Right lobe of liver (tissue), 6 donors: ENCODE measurements at regions not wholly inside any gene's neighbourhood (a gene's known extent, or its start where the extent isn't known, plus 50 kb on each side); places are given as distances from the start of the nearest gene placed in this dataset.

ENCODE experiments used
- ATAC-seq, 4 donors: fragments of 200-7000 bp; cut with Tn5 transposase; one replicate each; pipeline ENCODE4 v1.9.1; 2020; ENCODE audit warnings: mild to moderate bottlenecking in 4 of 4, moderate library complexity in 4 of 4
- DNase-seq, 3 donors: peaks; one replicate each; pipeline ENCODE4 v3.0.0-alpha.2; 2020
- H3K27ac ChIP-seq, 3 donors: fragments of 200-600 bp; one replicate each; pipeline ENCODE4 v1.8.0; 2022
- H3K27me3 ChIP-seq, 2 donors: fragments of 200-600 bp; one replicate each; pipeline ENCODE4 v1.8.0; 2022
- H3K36me3 ChIP-seq, 4 donors: fragments of 200-600 bp; sonication (generic) in 1 of 4; one replicate each; pipeline versions ENCODE4 v1.5.1 to v1.8.0; 2017 to 2022; ENCODE audit warnings: control low read depth in 1 of 4
- H3K4me1 ChIP-seq, 4 donors: fragments of 200-600 bp; sonication (generic) in 1 of 4; one replicate each; pipeline versions ENCODE4 v1.5.1 to v1.8.0; 2017 to 2022; ENCODE audit warnings: control low read depth in 1 of 4
- H3K4me3 ChIP-seq, 3 donors: fragments of 200-600 bp; one replicate each; pipeline ENCODE4 v1.8.0; 2022
- H3K9me3 ChIP-seq, 4 donors: fragments of 200-600 bp; sonication (generic) in 1 of 4; one replicate each; pipeline versions ENCODE4 v1.5.1 to v1.8.0; 2017 to 2022; ENCODE audit warnings: control low read depth in 1 of 4
- CTCF ChIP-seq, 4 donors: fragments of 200-600 bp in 3 of 4; fragments of 450-650 bp in 1 of 4; IDR thresholded peaks; one replicate each; pipeline versions ENCODE4 v1.5.1 to v1.8.0; 2016 to 2022; ENCODE audit warnings: antibody characterized with exemption in 4 of 4, mild to moderate bottlenecking in 2 of 4
- POLR2A ChIP-seq: fragments of 450-650 bp; IDR thresholded peaks from one replicate; pipeline ENCODE4 v1.6.1; 2017; ENCODE audit warnings: antibody characterized with exemption, mild to moderate bottlenecking
- WGBS: methylation state at CpG from one replicate; pipeline ENCODE4 v1.1.6; 2018; ENCODE audit warnings: low coverage, low lambda C conversion rate; ENCODE audit not compliant: insufficient coverage; ENCODE audit errors: missing lambda C conversion rate; 5-methylcytosine and 5-hydroxymethylcytosine counted together
- intact Hi-C, 2 donors: fragments of 100-400 bp; cut with DNase I; formaldehyde crosslinking; loops; one replicate each; pipeline versions ENCODE4 v1.11.2 to v1.14.1; 2022
- donor health status: DM: no; HTN: yes; CAD: no.
- donor health status: DM: no; HTN: no; CAD: no.
- donor health status: DM: no; HTN: no; CAD: no.
- donor health status: DM: no; HTN: yes; CAD: no.
- donor health status: DM: no; HTN: yes; CAD: no.

GRCh38 chr6:19734519-19734918 is 102.7 kb upstream of the ID4 start:
- Histone ChIP-seq H3K27me3 (no peaks in the 10 kb centered on the region), H3K4me3 (no peak overlapping the region), H3K36me3 (no peaks in the 10 kb centered on the region), H3K4me1 (no peaks in the 10 kb centered on the region), H3K27ac (no peak overlapping the region), H3K9me3 (no peaks in the 10 kb centered on the region)
- intact Hi-C loops, result no loop called here
- TF ChIP-seq CTCF (IDR thresholded peaks at IDR 0.05) (no peak), POLR2A (no peak)
- no peak for DNase-seq
- ATAC-seq, result no peak
- WGBS, result 29% methylated on average over 2 of the region's 2 CpGs

GRCh38 chr6:19736066-19736465 is 101.1 kb upstream of the ID4 start:
- no peak for TF ChIP-seq CTCF (IDR thresholded peaks at IDR 0.05)
- TF ChIP-seq POLR2A, result no peak
- no peaks in the 10 kb centered on the region for H3K9me3 ChIP-seq
- H3K36me3 ChIP-seq, result no peaks in the 10 kb centered on the region
- no peaks in the 10 kb centered on the region for H3K27me3 ChIP-seq
- H3K4me3 ChIP-seq, result no peak overlapping the region
- H3K4me1 ChIP-seq, result no peaks in the 10 kb centered on the region
- H3K27ac ChIP-seq, result no peak overlapping the region
- 49% methylated on average over 3 of the region's 4 CpGs for WGBS
- DNase-seq (no peak), ATAC-seq (no peak)
- intact Hi-C loops, result no loop called here

- no peak for DNase-seq
- no peaks in the 10 kb centered on the region for H3K27me3 ChIP-seq
- 50% methylated on average over 1 of the region's 1 CpG for WGBS
- no peaks in the 10 kb centered on the region for H3K4me1 ChIP-seq
- no peak overlapping the region for H3K4me3 ChIP-seq
- H3K27ac ChIP-seq, result no peak overlapping the region
- ATAC-seq, result no peak
- H3K36me3 ChIP-seq, result no peaks in the 10 kb centered on the region
- TF ChIP-seq CTCF (IDR thresholded peaks at IDR 0.05) (no peak), POLR2A (no peak)
- intact Hi-C loops, result no loop called here
- H3K9me3 ChIP-seq, result no peaks in the 10 kb centered on the region
Measured at GRCh38 chr6:19738010-19738409, 99.2 kb upstream of the ID4 start.

- 67% methylated on average over 5 of the region's 7 CpGs for WGBS
- Histone ChIP-seq H3K27me3 (no peaks in the 10 kb centered on the region), H3K9me3 (no peaks in the 10 kb centered on the region), H3K4me3 (no peak overlapping the region), H3K36me3 (no peaks in the 10 kb centered on the region), H3K27ac (no peak overlapping the region), H3K4me1 (no peaks in the 10 kb centered on the region)
- intact Hi-C loops, result no loop called here
- no peak for TF ChIP-seq CTCF (IDR thresholded peaks at IDR 0.05)
- no peak for TF ChIP-seq POLR2A
- ATAC-seq (no peak), DNase-seq (no peak)
Measured at GRCh38 chr6:19749722-19750121, 87.4 kb upstream of the ID4 start.

GRCh38 chr6:19752746-19753145 is 84.4 kb upstream of the ID4 start:
- intact Hi-C loops, result no loop called here
- H3K27ac ChIP-seq, result no peak overlapping the region
- H3K4me3 ChIP-seq, result no peak overlapping the region
- 48% methylated on average over 2 of the region's 2 CpGs for WGBS
- H3K27me3 ChIP-seq, result no peaks in the 10 kb centered on the region
- no peak for ATAC-seq
- no peak for DNase-seq
- H3K4me1 ChIP-seq, result no peaks in the 10 kb centered on the region
- H3K9me3 ChIP-seq, result no peaks in the 10 kb centered on the region
- no peaks in the 10 kb centered on the region for H3K36me3 ChIP-seq
- no peak for TF ChIP-seq POLR2A
- no peak for TF ChIP-seq CTCF (IDR thresholded peaks at IDR 0.05)
